Stimulated activated naive CD8-positive, alpha-beta T cell treated with anti-CD3 and anti-CD28 coated beads, Interleukin-15, Interleukin-2, amounts not matched to agents 100 ng/mL and 50 ng/mL, for 24 hours (primary cell): ENCODE measurements at regions not wholly inside any gene's neighbourhood (a gene's known extent, or its start where the extent isn't known, plus 50 kb on each side); places are given as distances from the start of the nearest gene placed in this dataset.
"Not testable (repeated sequence)": the region's sequence is repeated elsewhere in the genome, so short reads cannot be mapped to it uniquely, and the experiment has no call there.

Experiments used
- H3K27ac Mint-ChIP-seq: one replicate; pipeline ENCODE4 v1.8.0; 2021; ENCODE audit warnings: mild to moderate bottlenecking, mixed read lengths
- H3K27me3 Mint-ChIP-seq: one replicate; pipeline ENCODE4 v1.8.0; 2021; ENCODE audit warnings: mixed read lengths
- H3K36me3 Mint-ChIP-seq: one replicate; pipeline ENCODE4 v1.8.0; 2021; ENCODE audit warnings: low read depth, mixed read lengths
- H3K4me1 Mint-ChIP-seq: one replicate; pipeline ENCODE4 v1.8.0; 2021; ENCODE audit warnings: low read depth, mixed read lengths
- H3K4me3 Mint-ChIP-seq: one replicate; pipeline ENCODE4 v1.8.0; 2021; ENCODE audit warnings: mild to moderate bottlenecking, mixed read lengths
- H3K9me3 Mint-ChIP-seq: one replicate; pipeline ENCODE4 v1.8.0; 2021; ENCODE audit warnings: mixed read lengths

GRCh38 chr5:2832394-2832793, 80.9 kb upstream of the IRX2 start:
- no peaks in the 10 kb centered on the region for H3K4me1 Mint-ChIP-seq
- no peak overlapping the region for H3K4me3 Mint-ChIP-seq
- H3K27me3 Mint-ChIP-seq = peaks cover under 1% of the 10 kb centered on the region
- H3K9me3 Mint-ChIP-seq = no peaks in the 10 kb centered on the region
- H3K36me3 Mint-ChIP-seq = no peaks in the 10 kb centered on the region
- no peak overlapping the region for H3K27ac Mint-ChIP-seq

- Mint-ChIP-seq H3K27me3 (peaks cover 8% of the 10 kb centered on the region), H3K27ac (no peak overlapping the region), H3K36me3 (no peaks in the 10 kb centered on the region), H3K4me1 (no peaks in the 10 kb centered on the region), H3K4me3 (no peak overlapping the region), H3K9me3 (peaks cover 4% of the 10 kb centered on the region)
Measured at GRCh38 chr5:2829239-2829638, 77.8 kb upstream of the IRX2 start.

- Mint-ChIP-seq H3K27me3 (no peaks in the 10 kb centered on the region), H3K9me3 (peaks cover 7% of the 10 kb centered on the region), H3K27ac (no peak overlapping the region), H3K36me3 (no peaks in the 10 kb centered on the region), H3K4me1 (no peaks in the 10 kb centered on the region), H3K4me3 (no peak overlapping the region)
Measured at GRCh38 chr5:2818936-2819335, 67.5 kb upstream of the IRX2 start.

DNA sequence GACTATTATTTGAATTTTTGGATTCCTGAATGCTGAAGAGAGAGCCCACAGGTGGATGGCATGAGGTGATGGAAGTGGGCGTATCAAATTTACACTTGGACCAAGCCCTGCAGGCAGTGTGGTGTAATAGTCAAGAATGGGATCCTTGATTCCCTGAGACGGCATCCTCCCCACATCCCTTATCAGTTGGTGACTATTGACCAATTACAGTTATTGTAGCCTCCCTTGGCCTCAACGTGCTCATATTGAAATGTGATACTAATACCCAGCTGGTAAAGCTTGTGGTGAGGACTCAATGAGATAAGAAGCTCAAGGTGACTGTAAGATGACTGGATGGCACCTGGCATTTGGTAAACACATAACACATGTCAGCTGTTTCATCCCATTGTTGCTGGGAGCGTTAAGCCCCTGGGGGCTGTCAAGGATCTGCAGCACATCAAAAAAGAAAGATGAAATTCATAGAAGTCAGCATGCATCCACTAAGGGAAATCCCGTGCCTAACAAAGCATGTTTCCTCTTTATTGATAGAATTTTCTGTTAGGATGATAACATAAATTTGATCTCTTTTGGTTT, 65.6 kb upstream of the IRX2 start:
- Mint-ChIP-seq H3K36me3 (no peaks in the 10 kb centered on the region), H3K27ac (no peak overlapping the region), H3K4me3 (no peak overlapping the region), H3K27me3 (no peaks in the 10 kb centered on the region), H3K9me3 (peaks cover 3% of the 10 kb centered on the region), H3K4me1 (no peaks in the 10 kb centered on the region)

DNA sequence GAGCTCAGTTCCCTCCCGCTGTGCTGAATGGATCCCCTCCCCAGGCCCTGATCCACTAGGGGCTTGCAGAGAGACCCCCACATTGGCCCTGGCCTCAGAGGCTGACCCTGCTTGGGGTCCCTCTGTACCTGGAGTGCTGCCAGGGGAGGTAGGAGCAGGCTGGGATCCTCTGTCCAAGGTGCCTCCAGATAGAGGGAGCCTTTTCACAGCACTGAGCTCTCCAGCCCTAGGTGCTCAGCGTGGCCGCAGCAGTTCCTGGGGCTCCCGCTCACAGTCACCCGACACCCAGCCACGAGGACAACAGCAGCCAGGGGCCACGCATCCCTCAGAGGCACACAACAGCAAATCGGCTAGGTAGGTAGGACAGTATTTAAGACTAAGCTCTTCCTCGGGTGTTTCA, 62.2 kb upstream of the IRX2 start:
- no peaks in the 10 kb centered on the region for H3K36me3 Mint-ChIP-seq
- no peak overlapping the region for H3K4me3 Mint-ChIP-seq
- H3K9me3 Mint-ChIP-seq = no peaks in the 10 kb centered on the region
- H3K4me1 Mint-ChIP-seq = no peaks in the 10 kb centered on the region
- no peaks in the 10 kb centered on the region for H3K27me3 Mint-ChIP-seq
- H3K27ac Mint-ChIP-seq = no peak overlapping the region

GRCh38 chr5:2810644-2811043, 59.2 kb upstream of the IRX2 start:
- H3K36me3 Mint-ChIP-seq = no peaks in the 10 kb centered on the region
- no peaks in the 10 kb centered on the region for H3K27me3 Mint-ChIP-seq
- H3K4me3 Mint-ChIP-seq = no peak overlapping the region
- peaks cover 3% of the 10 kb centered on the region for H3K9me3 Mint-ChIP-seq
- H3K27ac Mint-ChIP-seq = no peak overlapping the region
- no peaks in the 10 kb centered on the region for H3K4me1 Mint-ChIP-seq

DNA sequence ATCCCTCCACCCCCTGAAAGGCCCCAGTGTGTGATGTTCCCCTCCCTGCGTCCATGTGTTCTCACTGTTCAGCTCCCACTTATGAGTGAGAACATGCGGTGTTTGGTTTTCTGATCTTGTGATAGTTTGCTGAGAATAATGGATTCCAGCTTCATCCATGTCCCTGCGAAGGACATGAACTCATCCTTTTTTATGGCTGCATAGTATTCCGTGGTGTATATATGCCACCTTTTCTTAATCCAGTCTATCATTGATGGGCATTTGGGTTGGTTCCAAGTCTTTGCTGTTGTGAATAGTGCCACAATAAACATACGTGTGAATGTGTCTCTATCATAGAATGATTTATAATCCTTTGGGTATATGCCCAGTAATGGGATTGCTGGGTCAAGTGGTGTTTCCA, 55.8 kb upstream of the IRX2 start:
- not testable (repeated sequence) for H3K27ac Mint-ChIP-seq, H3K27me3 Mint-ChIP-seq, H3K4me3 Mint-ChIP-seq, H3K36me3 Mint-ChIP-seq, H3K4me1 Mint-ChIP-seq
- H3K9me3 Mint-ChIP-seq = peaks cover 11% of the 10 kb centered on the region

DNA sequence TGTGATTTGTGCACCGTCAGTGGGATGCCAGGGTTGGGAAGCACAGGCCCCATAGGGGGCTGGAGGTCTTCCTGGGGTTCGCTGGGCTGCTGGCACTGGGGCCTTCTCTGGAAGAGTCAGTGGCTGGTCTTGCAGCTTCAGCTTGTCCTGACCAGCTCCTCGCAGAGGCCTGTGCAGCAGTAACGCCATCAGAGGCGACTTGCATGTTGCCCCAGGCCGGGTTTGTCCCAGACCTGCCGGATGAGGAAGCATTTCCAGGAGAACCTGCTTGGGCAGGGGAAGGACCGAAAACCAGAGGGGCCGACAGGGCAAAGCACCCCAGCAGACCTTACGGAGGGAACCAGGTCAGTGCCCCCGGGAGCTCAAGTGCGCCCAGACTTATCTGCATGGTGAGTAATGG, 54.7 kb upstream of the IRX2 start:
- Mint-ChIP-seq H3K4me1 (no peaks in the 10 kb centered on the region), H3K27ac (no peak overlapping the region), H3K4me3 (no peak overlapping the region), H3K27me3 (no peaks in the 10 kb centered on the region), H3K9me3 (peaks cover 11% of the 10 kb centered on the region), H3K36me3 (no peaks in the 10 kb centered on the region)

GRCh38 chr5:2805080-2805479, 53.6 kb upstream of the IRX2 start:
- Mint-ChIP-seq H3K27ac (no peak overlapping the region), H3K9me3 (peaks cover 11% of the 10 kb centered on the region), H3K27me3 (no peaks in the 10 kb centered on the region), H3K4me3 (no peak overlapping the region), H3K36me3 (no peaks in the 10 kb centered on the region), H3K4me1 (no peaks in the 10 kb centered on the region)

DNA sequence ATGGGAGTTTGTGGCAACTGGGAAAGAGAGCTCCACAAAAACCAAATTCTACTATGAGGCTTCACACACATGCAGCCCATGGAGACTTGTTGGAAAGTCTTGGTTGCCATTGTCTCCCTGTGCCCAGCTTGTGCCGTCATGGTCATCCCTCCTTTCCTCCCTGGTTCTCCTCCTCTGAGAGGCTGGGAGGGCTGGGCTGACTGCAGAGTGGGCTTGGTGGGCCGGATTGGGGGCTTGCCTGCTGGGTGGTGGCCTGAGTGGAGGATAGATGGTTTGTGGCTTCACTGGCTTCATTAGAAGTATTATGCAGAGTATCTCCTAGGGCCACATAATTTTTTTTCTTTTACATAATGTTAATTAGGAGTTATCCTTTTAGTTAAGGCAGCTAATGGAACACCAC, 52.3 kb upstream of the IRX2 start:
- Mint-ChIP-seq H3K4me3 (no peak overlapping the region), H3K36me3 (no peaks in the 10 kb centered on the region), H3K9me3 (peaks cover 11% of the 10 kb centered on the region), H3K4me1 (no peaks in the 10 kb centered on the region), H3K27me3 (peaks cover 3% of the 10 kb centered on the region), H3K27ac (no peak overlapping the region)

GRCh38 chr5:2802693-2803365, 51.4 kb upstream of the IRX2 start:
- Mint-ChIP-seq H3K4me3 (no peak overlapping the region), H3K36me3 (no peaks in the 10 kb centered on the region), H3K4me1 (no peaks in the 10 kb centered on the region), H3K27ac (no peak overlapping the region), H3K9me3 (peaks cover 14% of the 10 kb centered on the region), H3K27me3 (peaks cover 3% of the 10 kb centered on the region)

GRCh38 chr5:2801577-2802525, 50.4 kb upstream of the IRX2 start:
- peaks cover 3% of the 10 kb centered on the region for H3K27me3 Mint-ChIP-seq
- H3K36me3 Mint-ChIP-seq = no peaks in the 10 kb centered on the region
- peaks cover 13% of the 10 kb centered on the region for H3K9me3 Mint-ChIP-seq
- no peak overlapping the region for H3K27ac Mint-ChIP-seq
- H3K4me1 Mint-ChIP-seq = no peaks in the 10 kb centered on the region
- H3K4me3 Mint-ChIP-seq = no peak overlapping the region
